Fibroblast of skin of abdomen (primary cell): ENCODE measurements at regions not wholly inside any gene's neighbourhood (a gene's known extent, or its start where the extent isn't known, plus 50 kb on each side); places are given as distances from the start of the nearest gene placed in this dataset.
"Not testable (repeated sequence)": the region's sequence is repeated elsewhere in the genome, so short reads cannot be mapped to it uniquely, and the experiment has no call there.

Experiments used
- DNase-seq: peaks from one replicate; pipeline ENCODE4 v3.0.0-alpha.2; 2013

DNA sequence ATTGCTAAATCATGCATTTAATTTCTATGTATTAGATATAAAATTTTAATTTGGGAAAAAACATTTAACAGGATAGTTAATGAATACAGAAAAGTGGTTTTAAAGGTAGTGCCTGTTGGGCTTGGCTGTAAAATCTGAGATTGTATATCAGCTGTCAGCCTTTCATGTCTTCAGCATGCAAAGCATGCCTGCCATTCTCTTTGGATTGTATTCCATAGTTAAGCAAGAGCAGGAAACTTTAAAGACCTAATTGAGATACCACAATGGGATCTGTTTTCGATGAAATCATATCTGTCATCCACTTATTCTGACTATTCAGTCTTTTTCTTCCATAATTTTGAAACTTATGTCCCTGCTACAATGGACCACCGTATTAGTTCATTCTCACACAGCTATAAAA is 451.0 kb upstream of the DDI1 start:
- no peak for DNase-seq

DNA sequence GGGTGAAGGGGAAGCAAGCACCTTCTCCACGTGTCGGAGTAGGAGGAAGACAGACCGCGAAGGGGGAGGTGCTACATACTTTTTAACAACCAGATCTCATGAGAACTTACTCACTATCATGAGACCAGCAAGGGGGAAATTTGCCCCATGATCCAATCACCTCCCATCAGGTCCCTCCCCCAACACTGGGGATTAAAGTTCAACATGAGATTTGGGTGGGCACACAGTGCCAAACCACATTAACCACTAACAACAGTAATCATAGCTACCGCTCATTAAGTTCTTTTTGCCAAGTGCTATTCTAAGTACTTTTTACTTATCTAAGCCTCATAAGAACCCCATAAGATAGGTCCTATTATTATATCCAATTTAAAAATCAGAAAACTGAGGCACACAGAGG is 450.5 kb upstream of the DDI1 start:
- DNase-seq, result no peak

DNA sequence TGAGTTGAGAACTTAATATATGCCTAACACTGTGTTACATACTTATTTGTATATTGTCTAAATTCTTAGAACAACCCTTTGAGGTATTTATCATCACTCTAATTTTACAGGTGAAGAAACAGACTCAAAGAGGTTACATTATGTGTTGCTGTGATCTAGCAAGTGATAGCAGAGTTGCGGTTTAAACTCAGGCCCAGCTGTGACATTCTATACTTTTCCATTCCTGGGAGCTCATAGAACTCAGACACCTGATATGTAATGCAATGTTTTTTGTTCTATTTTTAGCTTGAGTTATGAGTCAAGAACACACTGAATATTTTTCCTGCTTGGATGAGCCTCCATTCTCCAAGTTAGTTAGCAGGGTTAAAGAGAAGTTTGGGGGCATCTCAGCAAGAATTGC is 449.7 kb upstream of the DDI1 start:
- no peak for DNase-seq

DNA sequence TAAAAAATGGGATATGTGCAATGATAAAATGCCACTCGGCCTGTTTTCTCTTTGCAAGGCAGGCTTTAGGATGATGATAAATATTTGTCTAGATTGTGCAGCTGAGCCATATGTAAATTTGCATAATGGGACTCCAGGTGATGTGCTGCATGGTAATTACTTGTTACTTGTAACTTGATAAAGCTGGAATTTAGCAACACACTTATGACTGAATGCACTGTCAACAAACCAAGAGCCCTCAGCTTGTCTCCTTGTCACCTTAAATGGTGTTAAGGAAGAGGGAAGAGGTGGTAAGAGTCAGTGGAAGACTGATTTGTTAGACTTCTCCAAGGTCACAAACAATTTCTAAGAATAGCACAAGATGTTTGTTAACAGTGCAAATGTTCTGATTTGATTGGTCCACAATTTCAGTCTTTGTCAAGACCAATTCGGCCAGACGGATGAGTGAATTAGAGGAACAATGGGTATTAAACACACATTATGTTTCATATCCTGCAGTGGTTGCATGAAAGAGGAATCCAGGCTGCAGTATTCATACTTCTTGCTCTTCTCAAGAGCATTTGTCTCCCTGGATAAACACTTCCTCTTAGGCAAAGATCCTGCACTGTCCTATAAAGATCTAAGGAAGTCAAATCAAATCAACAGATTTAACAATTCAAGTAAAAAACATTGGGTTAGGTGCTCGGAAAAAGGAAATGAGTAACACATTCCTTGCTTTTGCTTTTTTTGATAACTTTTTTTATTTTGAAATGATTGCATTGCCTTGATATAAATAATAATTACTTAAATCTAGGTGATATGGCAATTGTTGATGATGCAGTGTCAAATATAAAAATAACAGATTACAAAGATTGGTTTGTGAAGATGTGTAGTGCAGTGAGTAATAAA is 448.3 kb upstream of the DDI1 start:
- no peak for DNase-seq

DNA sequence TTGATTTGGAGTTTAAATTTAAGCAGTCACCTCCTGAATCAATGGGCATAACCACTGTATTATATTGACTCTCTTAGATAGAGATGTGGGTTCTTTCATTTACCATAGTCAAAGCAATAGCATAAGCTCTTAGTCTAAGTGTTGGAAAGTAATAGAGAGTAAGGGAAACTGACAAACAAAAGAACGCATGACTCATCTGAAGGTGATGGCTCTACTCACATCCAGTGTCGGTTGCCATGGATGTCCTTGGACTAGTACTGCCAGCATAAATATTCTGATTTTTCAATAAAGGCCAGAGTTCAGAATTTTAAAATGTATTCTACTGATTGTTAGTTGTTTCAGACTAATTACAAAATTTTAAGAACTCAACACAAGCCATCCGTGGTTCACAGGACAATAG is 444.9 kb upstream of the DDI1 start:
- DNase-seq, result no peak

DNA sequence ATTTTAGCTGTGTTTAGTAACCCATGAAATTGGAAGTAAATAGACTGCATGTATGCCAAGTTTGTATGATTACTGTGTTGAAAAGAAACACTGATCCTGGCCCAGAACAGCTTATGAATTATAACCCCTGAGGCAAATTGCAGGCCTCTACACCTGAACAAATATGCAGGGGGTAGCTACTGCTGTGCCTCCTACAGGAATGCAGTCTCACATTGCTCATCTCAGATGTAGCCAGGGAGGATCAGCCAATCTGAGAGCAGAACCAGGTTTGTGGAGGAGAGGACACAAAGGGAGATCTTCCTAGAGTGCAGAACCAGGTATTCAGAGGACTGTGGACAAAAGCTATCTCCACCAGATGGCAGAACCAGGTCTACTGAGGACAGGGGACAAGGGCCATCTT is 442.2 kb upstream of the DDI1 start:
- DNase-seq, result no peak

DNA sequence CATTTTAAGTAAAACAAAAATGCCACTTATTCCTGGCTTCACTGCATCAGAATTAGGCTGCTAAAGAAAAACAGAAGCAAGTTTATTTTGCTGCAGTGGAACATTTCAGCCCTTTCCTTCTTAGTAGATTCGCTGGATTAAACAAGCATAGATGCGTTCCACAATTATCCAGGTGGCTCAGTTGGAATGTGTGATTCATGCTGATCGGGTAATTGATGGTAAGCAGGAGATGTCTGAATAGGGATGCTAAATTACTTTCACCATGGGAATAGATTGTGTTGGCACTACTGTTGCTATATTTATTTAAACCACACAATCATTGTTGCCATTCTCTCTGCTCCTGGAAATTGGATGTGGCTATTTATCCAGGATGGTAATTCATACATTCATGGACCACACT is 440.1 kb upstream of the DDI1 start:
- DNase-seq, result no peak

GRCh38 chr11:103601225-103601846 is 435.1 kb upstream of the DDI1 start:
- DNase-seq, result peak; percentile 78

DNA sequence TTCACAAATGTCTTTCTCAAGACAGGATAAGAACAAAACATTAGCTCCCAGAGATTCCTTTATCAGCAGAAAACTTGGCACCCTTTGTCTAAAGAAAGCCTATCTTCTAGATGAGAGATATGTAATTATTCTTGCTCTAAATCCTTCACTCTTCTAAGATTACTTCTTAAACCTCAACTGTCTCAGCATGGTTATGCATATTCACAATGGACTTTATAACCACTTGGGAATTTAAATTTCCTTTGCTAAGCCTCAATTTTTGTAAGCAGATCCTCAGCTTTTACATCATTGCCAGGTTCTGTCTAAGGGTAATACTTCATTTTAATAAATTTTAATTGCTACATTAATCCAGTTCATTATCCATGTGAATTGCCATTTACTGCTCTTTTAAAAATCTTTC is 433.6 kb upstream of the DDI1 start:
- no peak for DNase-seq

DNA sequence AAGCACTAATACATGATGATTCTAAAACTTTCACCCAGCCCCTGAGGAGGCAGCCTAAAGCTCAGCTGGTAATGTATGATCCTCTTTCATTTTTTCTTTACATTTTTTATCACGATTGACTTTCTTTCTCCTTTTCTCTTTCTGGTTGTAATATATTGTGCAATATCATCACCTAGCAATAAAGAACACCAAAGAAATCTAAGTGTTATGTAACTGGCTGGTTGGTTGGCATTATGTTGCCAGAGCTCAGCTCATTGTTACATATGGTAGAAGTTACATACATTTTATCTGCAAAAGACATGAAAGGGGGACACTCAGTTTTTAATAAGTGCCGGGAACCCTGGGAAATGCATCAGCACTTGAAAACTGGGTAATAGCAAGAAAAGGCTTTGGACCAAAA is 432.1 kb upstream of the DDI1 start:
- DNase-seq, result no peak

- no peak for DNase-seq
Measured at GRCh38 chr11:103608566-103608965, 427.9 kb upstream of the DDI1 start.

DNA sequence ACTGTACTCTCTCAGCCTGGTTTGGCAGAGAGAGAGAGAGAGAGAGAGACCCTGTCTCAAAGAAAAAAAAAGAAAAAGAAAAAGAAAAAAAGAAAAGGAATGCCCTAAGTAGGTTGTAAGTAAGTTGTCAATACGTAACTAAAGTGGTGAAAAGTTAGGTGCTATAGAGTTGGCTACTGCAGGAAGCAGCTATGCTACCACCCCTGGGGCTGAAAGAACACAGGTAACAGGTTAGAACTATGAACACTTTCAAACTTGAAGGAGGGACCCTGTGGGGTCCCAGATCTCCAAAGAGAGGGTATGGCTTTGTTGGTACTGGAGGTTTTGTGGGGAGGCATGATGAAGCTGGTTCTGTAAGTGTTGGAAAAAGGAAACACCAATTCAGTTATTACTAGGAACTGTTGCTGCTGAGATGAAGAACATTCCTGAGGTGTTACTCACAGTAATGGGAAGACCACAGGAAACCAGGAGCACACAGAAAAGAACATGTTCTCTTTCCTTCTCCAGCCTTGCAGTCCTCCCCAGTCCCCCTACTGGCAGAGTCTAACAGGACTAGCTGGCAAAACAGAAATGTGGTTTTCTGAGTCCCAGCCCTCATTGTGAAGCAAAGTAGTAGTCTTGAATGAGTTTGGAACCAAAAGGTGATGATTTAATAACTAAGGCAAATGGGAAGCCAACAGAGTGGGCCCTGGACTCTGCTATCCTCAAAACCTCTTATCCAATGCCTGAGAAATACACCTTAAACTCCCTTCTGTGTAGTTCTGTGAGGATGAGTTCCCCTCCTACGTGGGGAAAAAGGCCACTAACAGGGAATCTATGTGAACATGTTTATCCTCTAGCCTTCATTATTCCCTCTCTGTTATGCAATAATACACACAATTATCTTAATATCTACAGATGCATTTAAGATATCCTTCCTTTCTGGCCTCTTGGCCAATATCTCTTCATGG is 427.0 kb upstream of the DDI1 start:
- DNase-seq, result peak; percentile 95

DNA sequence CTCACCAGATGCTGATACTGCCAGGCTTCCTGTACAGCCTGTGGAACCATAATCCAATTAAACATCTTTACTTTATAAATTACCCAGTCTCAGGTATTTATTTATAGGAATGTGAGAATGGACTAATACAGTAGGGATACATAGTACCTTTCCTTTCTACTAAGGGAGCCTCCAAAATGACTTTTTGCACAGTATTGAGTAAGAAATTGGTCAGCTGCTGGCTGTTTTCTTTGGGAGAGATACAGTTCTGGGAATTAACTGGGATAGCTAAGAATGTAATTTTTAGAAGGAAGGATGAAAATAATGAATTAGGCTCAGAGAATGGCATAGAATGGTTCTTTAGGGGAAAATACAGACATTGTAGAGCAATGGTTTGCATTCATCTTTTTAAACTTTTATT is 426.0 kb upstream of the DDI1 start:
- DNase-seq, result no peak

DNA sequence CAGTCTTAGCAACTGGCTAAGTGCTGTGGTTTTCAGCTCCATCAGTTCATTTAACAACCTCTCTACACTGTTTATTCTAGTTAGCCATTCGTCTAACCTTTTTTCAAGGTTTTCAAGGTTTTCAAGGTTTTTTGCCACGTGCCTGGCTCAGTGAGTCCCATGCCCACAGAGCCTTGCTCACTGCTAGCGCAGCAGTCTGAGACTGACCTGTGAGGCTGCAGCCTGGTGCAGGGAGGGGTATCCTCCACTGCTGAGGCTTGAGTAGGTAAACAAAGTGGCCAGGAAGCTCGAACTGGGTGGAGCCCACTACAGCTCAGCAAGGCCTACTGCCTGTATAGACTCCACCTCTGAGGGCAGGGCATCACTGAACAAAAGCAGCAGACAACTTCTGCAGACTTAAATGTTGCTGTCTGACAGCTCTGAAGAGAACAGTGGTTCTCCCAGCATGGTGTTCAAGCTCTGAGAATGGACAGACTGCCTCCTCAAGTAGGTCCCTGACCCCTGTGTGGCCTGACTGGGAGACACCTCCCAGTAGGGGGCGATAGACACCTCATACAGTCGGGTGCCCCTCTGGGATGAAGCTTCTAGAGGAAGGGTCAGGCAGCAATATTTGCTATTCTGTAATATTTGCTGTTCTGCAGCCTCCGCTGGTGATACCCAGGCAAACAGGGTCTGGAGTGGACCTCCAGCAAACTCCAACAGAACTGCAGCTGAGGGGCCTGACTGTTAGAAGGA is 424.7 kb upstream of the DDI1 start:
- DNase-seq, result not testable (repeated sequence)

DNA sequence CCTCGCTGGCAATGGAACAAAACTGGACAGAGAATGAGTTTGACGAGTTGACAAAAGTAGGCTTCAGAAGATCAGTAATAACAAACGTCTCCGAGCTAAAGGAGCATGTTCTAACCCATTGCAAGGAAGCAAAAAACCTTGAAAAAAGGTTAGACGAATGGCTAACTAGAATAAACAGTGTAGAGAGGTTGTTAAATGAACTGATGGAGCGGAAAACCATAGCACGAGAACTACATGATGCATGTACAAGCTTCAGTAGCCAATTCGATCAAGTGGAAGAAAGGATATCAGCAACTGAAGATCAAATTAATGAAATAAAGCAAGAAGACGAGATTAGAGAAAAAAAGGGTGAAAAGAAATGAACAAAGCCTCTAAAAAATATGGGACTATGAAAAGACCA is 424.0 kb upstream of the DDI1 start:
- not testable (repeated sequence) for DNase-seq

DNA sequence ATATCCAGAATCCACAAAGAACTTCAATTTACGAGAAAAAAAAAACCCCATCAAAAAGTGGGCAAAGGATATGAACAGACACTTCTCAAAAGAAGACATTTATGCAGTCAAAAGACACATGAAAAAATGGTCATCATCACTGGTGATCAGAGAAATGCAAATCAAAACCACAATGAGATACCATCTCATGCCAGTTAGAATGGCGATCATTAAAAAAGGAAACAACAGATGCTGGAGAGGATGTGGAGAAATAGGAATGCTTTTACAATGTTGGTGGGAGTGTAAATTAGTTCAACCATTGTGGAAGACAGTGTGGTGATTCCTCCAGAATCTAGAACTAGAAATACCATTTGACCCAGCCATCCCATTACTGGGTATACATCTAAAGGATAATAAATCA is 419.9 kb upstream of the DDI1 start:
- not testable (repeated sequence) for DNase-seq

GRCh38 chr11:103618528-103618927 is 417.9 kb upstream of the DDI1 start:
- DNase-seq, result peak; percentile 73

DNA sequence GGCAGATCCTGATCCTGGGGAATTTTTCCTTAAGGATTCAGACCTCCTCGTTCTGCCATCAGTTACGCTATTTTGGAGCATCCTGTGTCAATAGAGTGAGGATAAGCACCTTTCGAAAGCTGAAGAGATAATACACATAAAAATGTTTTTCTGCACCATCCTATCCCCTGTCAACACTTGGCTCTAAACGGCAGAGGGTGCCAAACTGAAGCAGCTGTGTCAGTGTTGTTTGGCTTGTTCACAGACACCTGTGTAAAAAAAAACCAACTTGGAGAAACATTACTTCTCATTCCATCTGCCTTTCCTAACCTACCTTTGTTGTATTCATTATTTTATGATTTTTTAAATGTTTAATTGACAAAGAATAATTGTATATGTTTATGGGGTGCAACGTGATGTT is 417.0 kb upstream of the DDI1 start:
- no peak for DNase-seq

- no peak for DNase-seq
Measured at GRCh38 chr11:103619938-103620337, 416.5 kb upstream of the DDI1 start.

GRCh38 chr11:103622296-103622695 is 414.1 kb upstream of the DDI1 start:
- no peak for DNase-seq

DNA sequence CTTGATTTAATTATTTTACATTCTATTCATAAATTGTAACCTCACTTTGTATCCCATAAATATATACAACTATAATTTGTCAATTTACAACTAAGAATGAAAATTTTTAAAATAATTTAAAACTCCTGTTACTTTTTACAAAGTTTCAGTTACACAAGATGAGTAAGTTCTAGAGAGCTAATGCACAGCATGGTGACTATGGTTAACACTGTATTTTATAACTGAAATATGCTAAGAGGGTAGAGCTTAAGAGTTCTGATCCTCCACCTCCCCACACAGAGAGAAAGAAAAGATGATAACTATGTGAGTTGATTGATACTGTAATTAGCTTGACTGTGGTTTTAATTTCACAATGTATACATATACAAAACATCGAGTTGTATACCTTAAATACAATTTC is 412.5 kb upstream of the DDI1 start:
- no peak for DNase-seq
